Stimulated activated CD8-positive, alpha-beta memory T cell treated with anti-CD3 and anti-CD28 coated beads, Interleukin-15, amount 100 ng/mL, for 1 hour (primary cell): ENCODE measurements at regions not wholly inside any gene's neighbourhood (a gene's known extent, or its start where the extent isn't known, plus 50 kb on each side); places are given as distances from the start of the nearest gene placed in this dataset.

Source experiments
- DNase-seq: peaks from one replicate; pipeline ENCODE4 v3.0.0-alpha.2; 2020; ENCODE audit warnings: low read depth

- no peak for DNase-seq
These were observed 377.5 kb downstream of the TMEM167A start for GRCh38 chr5:82699737-82700136.

- no peak for DNase-seq
These were observed 379.2 kb downstream of the TMEM167A start for GRCh38 chr5:82698026-82698425.

GRCh38 chr5:82694711-82695285, 382.4 kb downstream of the TMEM167A start:
- DNase-seq: no peak

GRCh38 chr5:82692826-82693225, 384.4 kb downstream of the TMEM167A start:
- no peak for DNase-seq

GRCh38 chr5:82684659-82685058, 392.5 kb downstream of the TMEM167A start:
- no peak for DNase-seq

GRCh38 chr5:82684165-82684564, 393.0 kb downstream of the TMEM167A start:
- no peak for DNase-seq

GRCh38 chr5:82679660-82680059, 397.5 kb downstream of the TMEM167A start:
- DNase-seq: no peak

GRCh38 chr5:82676661-82677060, 398.5 kb upstream of the RPS23 start:
- no peak for DNase-seq

GRCh38 chr5:82674671-82675070, 396.5 kb upstream of the RPS23 start:
- no peak for DNase-seq

- DNase-seq: no peak
These were observed 395.1 kb upstream of the RPS23 start for GRCh38 chr5:82673057-82673809.

- no peak for DNase-seq
These were observed 392.5 kb upstream of the RPS23 start for GRCh38 chr5:82670692-82671091.

GRCh38 chr5:82669720-82670119, 391.6 kb upstream of the RPS23 start:
- no peak for DNase-seq

GRCh38 chr5:82666312-82666711, 388.2 kb upstream of the RPS23 start:
- DNase-seq: no peak

GRCh38 chr5:82664732-82665131, 386.6 kb upstream of the RPS23 start:
- no peak for DNase-seq

GRCh38 chr5:82663225-82663624, 385.1 kb upstream of the RPS23 start:
- no peak for DNase-seq

- no peak for DNase-seq
These were observed 384.2 kb upstream of the RPS23 start for GRCh38 chr5:82662340-82662739.

- DNase-seq: no peak
These were observed 383.8 kb upstream of the RPS23 start for GRCh38 chr5:82661933-82662332.

GRCh38 chr5:82661462-82661861, 383.3 kb upstream of the RPS23 start:
- DNase-seq: no peak

- DNase-seq: no peak
These were observed 381.0 kb upstream of the RPS23 start for GRCh38 chr5:82659115-82659514.

- no peak for DNase-seq
These were observed 379.0 kb upstream of the RPS23 start for GRCh38 chr5:82657033-82657699.

GRCh38 chr5:82656341-82656761, 378.2 kb upstream of the RPS23 start:
- DNase-seq: no peak

GRCh38 chr5:82655078-82655477, 376.9 kb upstream of the RPS23 start:
- DNase-seq: no peak

- no peak for DNase-seq
These were observed 371.8 kb upstream of the RPS23 start for GRCh38 chr5:82649943-82650342.
